GM18502 (cell line): ENCODE measurements at regions not wholly inside any gene's neighbourhood (a gene's known extent, or its start where the extent isn't known, plus 50 kb on each side); places are given as distances from the start of the nearest gene placed in this dataset.
"Not testable (repeated sequence)": the region's sequence is repeated elsewhere in the genome, so short reads cannot be mapped to it uniquely, and the experiment has no call there.

Experiments
- ATAC-seq: cut with Tn5 transposase; IDR thresholded peaks from one replicate; pipeline ENCODE4 v1.9.1; 2021; ENCODE audit warnings: mild to moderate bottlenecking; ENCODE audit not compliant: unreplicated experiment, poor library complexity

DNA sequence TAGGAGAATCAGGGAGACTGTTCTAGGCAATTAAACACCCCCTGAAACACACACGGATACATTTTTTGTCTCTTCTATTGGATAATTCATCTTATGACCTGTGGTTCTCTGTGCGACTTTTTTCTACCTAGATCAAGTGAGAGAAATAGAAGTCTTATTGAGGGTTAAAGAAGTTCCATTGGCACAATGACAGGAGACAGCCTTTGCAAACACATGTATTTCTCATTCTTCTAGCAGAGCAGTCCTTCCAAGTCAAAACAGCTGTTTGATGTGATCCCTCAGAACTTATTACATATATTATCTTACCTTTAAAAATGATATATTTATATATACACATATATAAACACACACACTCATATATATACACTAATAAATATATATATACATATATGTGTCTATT, 496.7 kb downstream of the SLC6A15 start:
- ATAC-seq: no peak

DNA sequence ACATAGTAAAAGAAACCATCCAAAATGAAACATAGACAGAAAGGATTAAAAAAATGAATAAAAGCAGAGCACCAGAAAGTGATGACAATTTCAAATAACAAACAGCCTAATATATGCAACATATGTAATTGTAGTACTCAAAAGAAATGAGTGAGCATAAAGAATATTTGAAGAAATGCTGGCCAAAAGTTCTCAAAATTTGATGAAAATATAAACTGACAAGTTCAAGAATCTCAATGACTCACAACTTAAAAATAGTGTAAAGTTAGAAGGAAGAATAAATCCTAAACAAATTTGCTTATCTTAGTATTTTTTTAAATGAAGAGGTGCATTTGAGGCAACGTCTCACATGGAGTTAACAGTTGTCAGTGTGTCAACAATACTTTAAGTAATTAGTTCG, 498.9 kb downstream of the SLC6A15 start:
- ATAC-seq: no peak

DNA sequence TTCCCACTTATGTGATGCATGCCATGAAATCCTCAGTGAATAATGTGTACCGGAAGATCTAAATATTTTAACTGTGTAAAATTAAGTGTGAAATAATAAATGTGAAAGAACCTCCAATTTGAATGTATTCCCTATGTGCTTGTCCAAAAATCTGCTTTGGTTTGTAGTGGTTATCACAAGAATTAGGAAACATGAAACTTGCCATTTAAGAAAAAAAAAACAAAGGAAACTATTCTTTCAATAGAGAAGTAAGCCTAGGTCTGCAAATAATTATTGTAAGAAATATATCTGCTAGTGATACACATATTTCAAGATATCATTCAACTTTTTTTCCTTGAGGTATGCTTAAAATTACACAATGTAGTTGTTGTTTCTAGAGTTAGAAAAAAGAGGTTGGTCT, 500.4 kb downstream of the SLC6A15 start:
- no peak for ATAC-seq

DNA sequence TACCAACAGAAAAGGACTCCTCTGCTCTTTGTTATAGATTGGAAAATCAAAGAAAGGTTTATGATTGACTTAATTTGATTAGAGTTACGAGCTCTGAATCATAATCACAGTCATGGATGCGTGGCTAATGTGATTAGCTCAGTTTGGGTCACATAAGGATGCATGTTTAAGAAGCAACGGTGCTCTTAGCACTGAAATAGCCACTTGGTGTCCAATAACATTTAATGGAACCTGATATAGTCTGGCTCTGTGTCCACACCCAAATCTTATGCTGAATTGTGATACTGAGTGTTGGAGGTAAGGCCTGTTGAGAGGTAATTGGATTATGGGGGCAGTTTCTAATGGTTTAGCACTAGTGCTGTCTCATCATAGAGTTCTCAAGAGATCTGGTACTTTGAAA, 501.6 kb downstream of the SLC6A15 start:
- no peak for ATAC-seq

DNA sequence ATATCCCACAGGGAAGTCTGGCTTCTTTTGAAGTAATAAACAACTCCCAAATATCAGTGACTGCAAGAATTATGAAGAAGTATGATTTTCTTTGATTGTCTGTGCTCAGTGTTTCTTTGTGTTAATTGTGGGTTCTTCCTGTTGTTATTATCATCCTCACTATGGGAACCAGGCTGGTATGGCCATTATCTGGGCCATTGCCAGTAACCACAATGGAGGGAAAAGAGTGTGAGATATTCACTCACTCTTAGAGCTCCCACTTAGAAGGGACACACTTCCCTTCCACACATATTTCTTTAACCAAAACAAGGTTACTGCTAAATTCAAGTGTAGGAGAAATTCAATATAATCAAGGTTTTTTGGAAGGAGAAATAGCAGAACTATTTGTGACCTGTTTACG, 503.7 kb downstream of the SLC6A15 start:
- ATAC-seq: no peak

DNA sequence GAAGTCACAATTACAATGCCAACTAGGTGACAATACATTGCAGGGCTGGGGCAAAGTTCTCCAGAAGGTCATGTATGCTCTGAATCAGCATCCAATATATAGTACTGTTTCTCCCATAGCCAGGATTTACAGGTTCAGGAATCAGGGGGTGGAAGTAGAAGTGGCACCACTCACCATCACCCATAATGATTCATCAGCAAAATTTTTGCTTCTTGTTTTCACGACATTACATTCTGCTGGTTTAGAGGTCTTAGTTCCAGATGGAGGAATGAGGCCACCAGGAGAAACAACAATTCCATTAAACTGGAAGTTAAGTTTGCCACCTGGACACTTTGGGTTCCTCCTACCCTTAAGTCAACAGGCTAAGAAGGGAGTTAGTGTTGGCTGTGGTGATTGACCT, 505.9 kb downstream of the SLC6A15 start:
- ATAC-seq: not testable (repeated sequence)

DNA sequence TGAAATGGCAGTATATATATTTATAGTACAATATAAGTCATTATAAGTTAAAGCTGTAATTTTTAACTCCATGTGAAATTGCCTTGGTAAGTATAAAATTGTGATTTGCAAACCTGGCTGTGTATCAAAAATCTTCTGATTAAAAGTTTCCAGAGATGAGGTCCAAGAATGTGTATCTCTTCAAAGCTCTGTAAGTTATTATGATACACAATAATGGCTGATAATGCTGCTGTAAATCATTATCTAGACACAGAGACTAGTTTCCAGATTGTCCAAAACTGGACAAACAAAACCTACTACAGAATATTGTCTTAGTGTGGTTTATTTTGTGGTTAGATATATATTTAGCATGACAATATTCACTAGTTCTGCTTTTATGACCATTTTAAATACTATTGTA, 514.8 kb downstream of the SLC6A15 start:
- no peak for ATAC-seq

DNA sequence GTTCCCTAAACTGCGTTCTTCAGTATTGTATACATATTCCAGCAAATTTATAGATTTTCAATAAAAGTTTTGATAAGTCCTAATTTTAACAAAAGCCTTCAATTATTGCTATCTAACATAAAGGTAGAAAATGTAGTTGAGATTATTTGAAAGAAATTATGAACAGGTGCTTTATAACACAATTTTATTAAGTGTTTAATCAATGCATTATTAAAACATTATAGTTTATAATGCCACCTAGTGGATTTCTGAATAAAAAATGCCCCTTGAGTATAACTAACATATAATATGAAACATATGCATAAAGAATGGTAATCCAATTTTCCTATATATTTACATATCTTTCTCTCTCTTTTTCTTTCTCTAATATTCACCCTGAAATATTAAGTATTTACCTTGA, 515.3 kb downstream of the SLC6A15 start:
- ATAC-seq: no peak

DNA sequence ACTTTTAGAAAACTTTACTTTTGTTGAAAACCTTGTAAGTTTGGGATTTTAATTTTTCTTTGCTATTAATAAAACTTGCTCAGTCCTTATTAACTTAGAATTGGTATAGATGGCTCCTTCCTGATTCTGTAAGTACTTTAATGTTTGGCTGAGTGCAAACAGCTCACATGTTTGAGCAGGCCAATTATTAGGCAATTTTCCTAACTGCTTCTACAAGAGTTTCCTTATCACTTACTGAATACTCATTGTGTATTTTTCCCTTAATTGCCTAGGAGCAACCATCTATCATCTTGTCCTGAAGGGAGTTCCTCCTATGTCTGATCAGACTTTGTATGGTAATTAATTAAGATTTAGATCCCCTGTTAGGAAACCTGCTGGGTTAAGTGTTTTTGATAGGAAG, 521.4 kb downstream of the SLC6A15 start:
- ATAC-seq: not testable (repeated sequence)

DNA sequence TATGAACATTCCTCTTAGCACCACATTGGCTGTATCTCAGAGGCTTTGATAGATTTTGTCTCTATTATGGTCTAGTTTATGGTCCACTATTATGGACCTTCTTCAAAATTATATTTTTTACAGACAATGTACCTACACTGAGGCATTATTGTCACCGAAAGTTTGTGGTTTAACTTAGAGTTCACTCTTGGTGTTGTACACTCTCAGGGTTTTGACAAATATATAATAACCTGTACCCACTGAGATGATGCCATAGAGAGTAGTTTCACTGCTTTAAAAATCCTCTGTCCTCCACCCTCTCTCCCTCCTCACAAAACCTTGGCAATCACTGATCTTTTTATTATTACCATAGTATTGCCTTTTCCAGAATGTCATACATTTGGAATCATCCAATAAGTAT, 528.2 kb downstream of the SLC6A15 start:
- no peak for ATAC-seq

DNA sequence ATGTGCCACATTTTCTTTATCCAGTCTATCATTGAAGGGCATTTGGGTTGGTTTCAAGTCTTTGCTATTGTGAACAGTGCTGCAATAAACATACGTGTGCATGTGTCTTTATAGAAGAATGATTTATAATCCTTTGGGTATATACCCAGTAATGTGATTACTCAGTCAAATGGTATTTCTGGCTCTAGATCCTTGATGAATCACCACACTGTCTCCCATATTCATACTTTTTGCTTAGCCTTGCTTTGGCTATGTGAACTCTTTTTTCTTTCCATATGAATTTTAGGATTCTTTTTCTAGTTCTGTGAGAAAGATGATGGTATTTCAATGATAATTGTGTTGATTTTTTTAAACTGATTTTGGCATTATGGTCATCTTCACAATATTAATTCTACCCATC, 530.1 kb downstream of the SLC6A15 start:
- ATAC-seq: not testable (repeated sequence)

DNA sequence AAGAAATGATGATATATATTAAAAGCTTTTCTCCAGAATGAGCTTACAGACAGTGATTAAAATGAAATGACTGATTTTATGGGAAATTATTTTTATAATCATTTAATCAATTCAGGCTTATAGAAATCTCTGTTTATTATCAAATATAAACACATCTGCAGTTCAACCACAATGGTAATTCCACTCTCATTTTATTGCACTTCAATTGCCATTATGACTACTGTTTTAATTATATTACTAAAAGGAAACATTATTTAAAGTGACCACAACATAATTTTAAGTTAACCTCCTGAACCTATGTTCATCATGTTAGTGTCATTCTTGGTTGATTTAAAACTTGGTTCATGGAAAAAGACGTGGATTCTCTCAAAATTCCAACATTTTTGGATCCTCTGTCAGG, 536.3 kb downstream of the SLC6A15 start:
- no peak for ATAC-seq

DNA sequence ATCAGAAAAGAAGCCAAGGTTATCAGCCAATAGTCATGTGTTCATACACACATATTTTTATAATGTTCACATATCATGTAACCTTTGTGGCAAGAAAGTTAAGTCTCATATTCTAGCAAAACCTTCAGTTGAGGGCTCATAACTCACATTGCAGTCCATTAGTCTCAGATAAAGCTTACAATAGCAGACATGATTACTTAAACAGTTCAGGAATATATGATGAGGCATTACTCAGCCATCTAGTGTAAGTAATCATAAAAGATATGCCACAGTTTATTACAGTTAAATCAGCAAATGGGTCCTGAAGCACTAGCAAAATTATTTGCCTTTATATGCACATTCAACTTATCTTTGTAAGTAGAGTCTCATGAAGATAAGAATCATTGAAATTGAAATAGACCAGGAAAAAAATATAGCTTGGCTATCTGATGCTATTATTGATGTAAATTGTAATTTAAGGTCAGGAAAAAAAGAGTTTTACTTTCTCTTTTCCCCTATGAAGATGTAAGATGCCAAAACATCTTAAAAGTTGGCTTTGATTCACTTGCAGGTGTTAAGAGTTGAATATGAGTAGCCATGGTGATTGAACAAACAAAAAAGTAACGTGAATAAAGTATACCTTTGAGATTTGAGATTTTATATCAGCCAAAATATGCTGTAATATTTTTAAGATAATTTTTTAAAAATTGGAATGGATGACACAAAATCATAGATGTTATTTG, 537.0 kb downstream of the SLC6A15 start:
- ATAC-seq: no peak

DNA sequence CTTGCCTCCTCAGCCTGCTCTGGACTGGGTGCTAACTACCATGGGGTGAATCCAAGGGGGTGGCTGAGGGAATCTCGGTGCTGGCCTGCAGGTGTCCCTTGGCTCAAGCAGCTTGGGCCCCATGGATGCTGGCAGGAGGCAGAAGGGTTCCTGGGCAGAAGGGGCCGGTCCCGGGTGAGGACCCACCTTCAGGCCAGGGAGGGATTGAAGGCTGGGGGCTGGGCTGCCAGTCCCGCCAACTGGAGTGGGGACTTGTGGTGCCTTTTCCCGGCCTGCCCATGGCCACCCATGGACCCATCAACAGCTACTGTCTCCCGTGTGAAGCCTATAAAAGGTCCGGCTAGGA, 550.1 kb downstream of the SLC6A15 start:
- ATAC-seq: no peak

DNA sequence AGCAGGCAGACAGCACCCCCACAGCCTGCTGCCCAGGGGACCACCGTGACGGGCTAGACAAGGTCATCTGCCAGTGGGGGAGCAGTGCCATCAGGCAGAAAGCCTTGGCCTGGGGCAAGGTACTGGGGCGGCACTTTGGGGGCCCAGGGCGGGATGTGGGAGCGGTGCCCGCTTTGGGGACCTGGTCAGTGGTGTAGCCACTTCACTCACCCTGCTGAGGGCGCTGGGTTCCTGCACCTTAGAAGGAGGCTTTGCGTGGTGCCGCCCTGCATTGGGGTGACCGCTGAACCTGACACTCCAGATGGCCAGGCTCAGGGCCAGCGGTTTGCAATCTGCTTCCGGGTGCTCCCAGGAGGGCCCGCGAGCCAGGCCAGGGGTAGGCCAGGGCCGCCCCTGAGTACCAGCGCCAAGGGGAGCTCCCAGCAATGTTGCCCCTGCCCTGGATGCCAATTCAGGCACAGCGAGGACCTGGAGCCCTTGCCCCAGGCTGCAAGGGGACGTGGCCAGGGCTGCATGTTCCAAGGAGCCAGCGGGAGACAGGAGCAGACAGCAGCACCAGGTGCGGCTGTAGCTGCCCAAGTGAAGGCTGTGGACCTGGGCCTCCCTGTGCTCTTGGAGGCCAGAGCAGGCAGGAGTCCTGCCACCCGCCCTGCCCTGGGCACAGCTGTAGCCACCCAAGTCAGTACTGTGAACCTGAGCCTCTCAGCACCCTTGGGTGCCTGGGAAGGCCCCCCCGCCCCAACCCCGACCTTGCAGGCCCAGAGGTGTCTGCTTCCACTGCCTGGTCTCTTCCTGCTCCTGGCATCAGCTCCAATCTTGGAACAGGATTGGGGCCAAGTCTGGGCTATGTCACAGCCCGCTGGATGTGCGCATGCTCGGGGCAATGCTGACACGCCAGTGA, 550.7 kb downstream of the SLC6A15 start:
- ATAC-seq: no peak

DNA sequence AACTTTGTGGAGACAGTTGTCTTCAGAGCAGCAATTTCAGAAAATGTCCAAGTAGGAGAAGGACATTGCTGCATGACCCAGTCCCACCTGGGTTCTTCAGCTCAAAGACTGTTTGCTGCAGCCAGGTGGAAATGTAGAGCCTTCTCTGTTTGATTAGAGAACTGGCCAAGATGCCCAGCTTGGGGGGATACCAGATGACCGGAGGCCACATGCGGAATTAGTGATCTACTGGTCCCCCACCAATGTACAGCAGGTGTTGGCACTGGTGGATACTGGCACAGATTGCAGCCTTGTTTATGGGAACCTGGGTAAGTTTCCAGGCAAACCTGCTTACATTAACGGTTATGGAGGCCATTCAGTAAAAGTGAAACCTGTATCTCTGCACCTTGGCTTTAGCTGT, 555.3 kb downstream of the SLC6A15 start:
- ATAC-seq: no peak

DNA sequence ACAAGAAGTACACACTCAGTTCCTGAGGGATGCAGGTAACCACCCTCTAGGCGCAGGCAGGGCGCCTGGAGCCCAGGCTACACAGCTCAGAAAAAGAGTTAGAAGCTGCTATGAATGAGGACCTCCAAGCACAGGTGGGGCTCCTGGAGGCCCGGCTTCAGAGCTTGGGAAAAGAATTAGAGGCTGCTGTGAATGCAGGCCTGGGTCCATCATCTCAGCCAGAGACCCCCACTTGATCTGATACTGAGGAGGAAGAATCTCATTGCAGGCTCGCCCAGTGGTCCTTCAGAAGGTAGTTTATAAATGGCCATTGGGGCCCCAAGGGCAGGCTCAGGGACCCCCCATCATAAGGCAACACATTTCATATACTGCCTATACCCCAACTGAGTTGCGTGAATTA, 556.4 kb downstream of the SLC6A15 start:
- ATAC-seq: no peak

DNA sequence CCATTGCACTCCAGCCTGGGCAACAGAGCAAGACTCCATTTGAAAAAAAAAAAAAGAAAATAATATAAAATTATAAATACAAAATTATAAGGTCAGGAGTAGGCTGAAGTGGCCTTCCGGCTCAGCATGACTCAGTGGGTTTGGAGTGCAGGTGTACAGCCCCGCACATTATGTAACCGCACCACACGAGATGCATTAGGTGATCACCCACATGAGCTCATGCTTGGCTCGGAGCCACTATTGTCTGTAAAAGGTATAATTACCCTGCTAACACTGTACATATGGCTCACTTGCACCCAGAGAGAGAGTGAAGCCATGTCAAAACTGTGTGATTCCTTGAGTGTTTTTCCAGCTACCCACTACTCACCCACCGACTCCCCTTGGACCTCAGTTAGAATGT, 557.0 kb downstream of the SLC6A15 start:
- no peak for ATAC-seq

DNA sequence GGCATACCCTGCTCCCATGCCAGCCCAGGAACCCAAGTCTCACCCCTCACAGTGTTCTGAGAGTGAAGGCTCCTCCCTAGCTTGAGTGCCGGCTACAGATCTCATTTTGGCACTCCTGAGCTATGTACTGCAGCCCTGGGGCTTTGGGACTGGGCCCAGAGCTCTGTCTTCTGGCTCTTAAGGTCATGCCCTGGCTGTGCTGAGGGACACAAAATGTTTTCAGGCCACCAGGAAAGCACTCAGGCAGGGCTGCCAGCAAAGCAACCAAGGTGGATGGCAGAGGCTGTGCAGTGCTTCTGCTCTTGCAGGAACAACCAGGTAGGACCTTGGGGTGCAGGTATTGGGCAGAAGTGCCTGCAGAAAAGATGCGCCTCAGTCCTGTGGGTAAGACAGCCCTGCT, 564.0 kb downstream of the SLC6A15 start:
- no peak for ATAC-seq

DNA sequence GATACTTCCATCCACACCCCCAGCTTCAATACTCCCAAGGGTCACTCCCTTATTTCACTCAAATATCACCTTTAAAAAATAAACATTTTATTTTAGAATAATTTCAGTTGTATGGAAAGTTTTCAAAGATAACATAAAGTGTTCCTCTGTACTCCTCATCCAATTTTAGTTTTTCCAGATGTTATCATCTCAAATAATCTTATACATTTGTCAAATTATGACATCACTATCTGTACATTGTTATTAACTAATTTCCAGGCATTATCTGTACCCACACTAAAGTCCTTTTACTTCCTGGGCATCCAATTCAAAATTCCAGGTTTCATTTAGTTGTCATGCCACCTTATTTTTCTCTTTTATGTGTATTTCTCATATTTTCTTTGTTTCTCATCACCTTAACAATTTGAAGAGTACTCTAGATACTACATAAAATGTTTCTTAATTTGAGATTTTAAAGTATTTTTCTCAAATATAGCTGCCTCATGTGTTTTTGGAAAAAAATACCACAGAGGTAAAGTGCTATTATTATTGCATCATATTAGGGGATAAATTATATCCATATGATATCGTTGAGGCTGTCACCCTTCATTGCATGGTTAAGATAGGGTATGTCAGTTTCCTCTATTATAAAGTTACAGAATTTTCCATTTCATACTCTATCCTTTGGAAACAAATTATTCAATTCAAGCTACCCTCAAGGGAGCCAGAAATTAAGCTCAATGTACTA, 571.0 kb downstream of the SLC6A15 start:
- no peak for ATAC-seq

DNA sequence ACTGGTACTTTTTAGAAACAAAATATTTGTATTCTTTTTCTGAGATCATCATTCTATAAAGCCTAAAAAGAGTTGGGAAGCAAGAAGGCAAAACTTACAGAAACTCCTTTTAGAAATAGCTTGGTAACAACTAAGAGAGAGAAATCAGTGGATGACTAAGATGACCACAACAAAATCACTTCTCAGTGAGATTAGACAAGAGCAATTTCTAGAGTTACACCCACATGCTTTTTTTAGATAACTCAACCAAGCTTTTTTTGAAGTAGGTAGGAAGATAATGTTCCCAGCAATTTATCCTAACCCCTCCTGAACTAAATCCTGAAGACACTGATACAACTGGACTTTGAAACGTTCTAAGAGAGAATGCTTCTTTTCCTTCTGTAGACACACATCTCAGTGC, 576.4 kb downstream of the SLC6A15 start:
- ATAC-seq: no peak
